ENCODE measurements at regions not wholly inside any gene's neighbourhood (a gene's known extent, or its start where the extent isn't known, plus 50 kb on each side); places are given as distances from the start of the nearest gene placed in this dataset.
"Not testable (repeated sequence)": the region's sequence is repeated elsewhere in the genome, so short reads cannot be mapped to it uniquely, and the experiment has no call there.

GRCh38 chr5:99368726-99369125, 439.9 kb upstream of the CHD1 start:
- Histone ChIP-seq H3K4me1 (no peaks in the 10 kb centered on the region), H3K4me3 (no peak overlapping the region), H3K9me3 (no peaks in the 10 kb centered on the region), H3K27ac (no peak overlapping the region), H3K36me3 (no peaks in the 10 kb centered on the region), H3K27me3 (no peaks in the 10 kb centered on the region)
- intact Hi-C loops (cut with DNase I), result no loop called here
- no peak for TF ChIP-seq CTCF (IDR thresholded peaks at IDR 0.05)
- DNase-seq, result no peak
- no peak for ATAC-seq

GRCh38 chr5:99355881-99356280, 427.1 kb upstream of the CHD1 start:
- H3K4me3 ChIP-seq, result no peak overlapping the region
- TF ChIP-seq CTCF (IDR thresholded peaks at IDR 0.05), result no peak

GRCh38 chr5:99349787-99350186, 421.0 kb upstream of the CHD1 start:
- Histone ChIP-seq H3K27ac (no peak overlapping the region), H3K4me3 (no peak overlapping the region), H3K9me3 (no peaks in the 10 kb centered on the region), H3K4me1 (no peaks in the 10 kb centered on the region), H3K36me3 (no peaks in the 10 kb centered on the region), H3K27me3 (no peaks in the 10 kb centered on the region)
- intact Hi-C loops (cut with DNase I), result no loop called here
- no peak for DNase-seq
- no peak for ATAC-seq
- no peak for TF ChIP-seq CTCF (IDR thresholded peaks at IDR 0.05)

More at GRCh38 chr5:99355881-99356280, 427.1 kb upstream of the CHD1 start:
- ATAC-seq (no peak), DNase-seq (no peak)
- Histone ChIP-seq H3K4me1 (no peaks in the 10 kb centered on the region), H3K27me3 (no peaks in the 10 kb centered on the region), H3K27ac (no peak overlapping the region), H3K9me3 (no peaks in the 10 kb centered on the region), H3K36me3 (no peaks in the 10 kb centered on the region)
- intact Hi-C loops (cut with DNase I), result no loop called here

GRCh38 chr5:99348597-99348996, 419.8 kb upstream of the CHD1 start:
- no peaks in the 10 kb centered on the region for H3K27me3 ChIP-seq
- no peak overlapping the region for H3K4me3 ChIP-seq
- intact Hi-C loops (cut with DNase I), result no loop called here
- H3K27ac ChIP-seq, result no peak overlapping the region
- no peak for DNase-seq
- H3K4me1 ChIP-seq, result no peaks in the 10 kb centered on the region
- no peak for ATAC-seq
- H3K36me3 ChIP-seq, result no peaks in the 10 kb centered on the region
- TF ChIP-seq CTCF (IDR thresholded peaks at IDR 0.05), result no peak
- no peaks in the 10 kb centered on the region for H3K9me3 ChIP-seq

GRCh38 chr5:99339758-99340157, 411.0 kb upstream of the CHD1 start:
- H3K4me1 ChIP-seq; ATAC-seq; H3K36me3 ChIP-seq; H3K27me3 ChIP-seq; DNase-seq; H3K27ac ChIP-seq; H3K4me3 ChIP-seq; intact Hi-C loops (cut with DNase I); H3K9me3 ChIP-seq: not testable (repeated sequence)

- TF ChIP-seq CTCF (IDR thresholded peaks at IDR 0.05), result no peak
- Histone ChIP-seq H3K4me1 (no peaks in the 10 kb centered on the region), H3K27ac (no peak overlapping the region), H3K9me3 (peaks cover 3% of the 10 kb centered on the region), H3K36me3 (no peaks in the 10 kb centered on the region), H3K27me3 (no peaks in the 10 kb centered on the region), H3K4me3 (no peak overlapping the region)
- ATAC-seq (no peak), DNase-seq (no peak)
- intact Hi-C loops (cut with DNase I), result no loop called here
These were observed 406.1 kb upstream of the CHD1 start for GRCh38 chr5:99334936-99335335.
